NOMO-1 treated with DMSO at 0.1 percent for 48 hours (cell line): ENCODE measurements at regions not wholly inside any gene's neighbourhood (a gene's known extent, or its start where the extent isn't known, plus 50 kb on each side); places are given as distances from the start of the nearest gene placed in this dataset.
"Not testable (repeated sequence)": the region's sequence is repeated elsewhere in the genome, so short reads cannot be mapped to it uniquely, and the experiment has no call there.

Experiments used
- DNase-seq: peaks from one replicate; lab custom pipeline; 2025; ENCODE audit not compliant: unreplicated experiment; lab: John Stamatoyannopoulos, UW

- not testable (repeated sequence) for DNase-seq
These were observed 149.7 kb downstream of the TMEM121 start for GRCh38 chr14:105675905-105676670.

GRCh38 chr14:105678057-105678456 lies 151.7 kb downstream of the TMEM121 start:
- DNase-seq: not testable (repeated sequence)

GRCh38 chr14:105678996-105679958 lies 152.9 kb downstream of the TMEM121 start:
- DNase-seq: not testable (repeated sequence)

- not testable (repeated sequence) for DNase-seq
These were observed 153.8 kb downstream of the TMEM121 start for GRCh38 chr14:105679959-105680735.

- not testable (repeated sequence) for DNase-seq
These were observed 154.3 kb downstream of the TMEM121 start for GRCh38 chr14:105680736-105681098.

GRCh38 chr14:105681606-105682185 lies 155.3 kb downstream of the TMEM121 start:
- DNase-seq: not testable (repeated sequence)

GRCh38 chr14:105682442-105682841 lies 156.1 kb downstream of the TMEM121 start:
- not testable (repeated sequence) for DNase-seq

- DNase-seq: no peak
These were observed 156.7 kb downstream of the TMEM121 start for GRCh38 chr14:105682956-105683570.

- DNase-seq: not testable (repeated sequence)
These were observed 157.7 kb downstream of the TMEM121 start for GRCh38 chr14:105684056-105684455.

- DNase-seq: not testable (repeated sequence)
These were observed 158.2 kb downstream of the TMEM121 start for GRCh38 chr14:105684597-105684996.

- no peak for DNase-seq
These were observed 158.6 kb downstream of the TMEM121 start for GRCh38 chr14:105685003-105685402.

GRCh38 chr14:105685605-105686004 lies 159.2 kb downstream of the TMEM121 start:
- not testable (repeated sequence) for DNase-seq

- not testable (repeated sequence) for DNase-seq
These were observed 159.7 kb downstream of the TMEM121 start for GRCh38 chr14:105686050-105686449.

- DNase-seq: not testable (repeated sequence)
These were observed 160.2 kb downstream of the TMEM121 start for GRCh38 chr14:105686462-105687170.

- not testable (repeated sequence) for DNase-seq
These were observed 161.0 kb downstream of the TMEM121 start for GRCh38 chr14:105687171-105688022.

GRCh38 chr14:105688023-105688351 lies 161.6 kb downstream of the TMEM121 start:
- not testable (repeated sequence) for DNase-seq

- not testable (repeated sequence) for DNase-seq
These were observed 162.4 kb downstream of the TMEM121 start for GRCh38 chr14:105688664-105689221.

- no peak for DNase-seq
These were observed 163.3 kb downstream of the TMEM121 start for GRCh38 chr14:105689722-105690121.
